GM19397 (cell line): ENCODE measurements at regions not wholly inside any gene's neighbourhood (a gene's known extent, or its start where the extent isn't known, plus 50 kb on each side); places are given as distances from the start of the nearest gene placed in this dataset.
"Not testable (repeated sequence)": the region's sequence is repeated elsewhere in the genome, so short reads cannot be mapped to it uniquely, and the experiment has no call there.

Source experiments
- ATAC-seq: cut with Tn5 transposase; IDR thresholded peaks from one replicate; pipeline ENCODE4 v1.9.1; 2021; ENCODE audit warnings: mild to moderate bottlenecking, moderate library complexity; ENCODE audit not compliant: unreplicated experiment

DNA sequence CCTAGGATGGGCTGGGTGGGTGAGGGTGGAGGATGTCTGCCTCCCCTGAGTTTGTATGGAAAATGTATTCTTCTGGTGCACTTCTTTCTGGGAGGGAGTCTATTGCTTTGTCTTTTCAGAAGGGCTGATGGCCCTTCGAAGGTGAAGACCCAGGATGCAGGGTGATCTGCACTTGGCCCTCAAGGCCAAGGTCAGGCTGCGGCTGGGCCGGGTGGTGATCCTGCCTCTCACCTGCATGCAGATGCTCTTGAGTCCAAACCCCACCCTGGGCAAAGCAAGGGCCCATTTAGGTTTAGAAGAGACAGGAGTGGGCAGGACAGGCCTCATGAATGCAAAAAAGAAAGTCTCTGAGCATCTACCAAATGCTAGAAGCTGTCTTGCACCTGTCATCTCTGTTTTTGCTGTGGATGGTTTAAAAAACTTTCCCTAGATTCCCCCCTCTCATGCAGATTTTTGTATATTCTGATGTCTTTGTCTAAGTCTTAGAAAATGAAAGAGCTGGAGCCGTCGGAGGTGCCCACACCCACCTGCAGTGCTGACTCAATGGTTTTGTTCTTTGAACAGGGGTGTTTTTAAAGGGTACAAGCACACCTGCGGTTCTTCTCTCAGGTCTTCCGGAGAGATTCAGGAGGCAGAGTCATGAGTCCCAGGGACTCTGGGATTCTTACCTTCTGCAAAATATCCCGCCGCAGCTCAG lies 186.4 kb downstream of the ADRA2C start:
- not testable (repeated sequence) for ATAC-seq

- ATAC-seq: not testable (repeated sequence)
These were observed 186.9 kb downstream of the ADRA2C start for GRCh38 chr4:3953140-3953489.

DNA sequence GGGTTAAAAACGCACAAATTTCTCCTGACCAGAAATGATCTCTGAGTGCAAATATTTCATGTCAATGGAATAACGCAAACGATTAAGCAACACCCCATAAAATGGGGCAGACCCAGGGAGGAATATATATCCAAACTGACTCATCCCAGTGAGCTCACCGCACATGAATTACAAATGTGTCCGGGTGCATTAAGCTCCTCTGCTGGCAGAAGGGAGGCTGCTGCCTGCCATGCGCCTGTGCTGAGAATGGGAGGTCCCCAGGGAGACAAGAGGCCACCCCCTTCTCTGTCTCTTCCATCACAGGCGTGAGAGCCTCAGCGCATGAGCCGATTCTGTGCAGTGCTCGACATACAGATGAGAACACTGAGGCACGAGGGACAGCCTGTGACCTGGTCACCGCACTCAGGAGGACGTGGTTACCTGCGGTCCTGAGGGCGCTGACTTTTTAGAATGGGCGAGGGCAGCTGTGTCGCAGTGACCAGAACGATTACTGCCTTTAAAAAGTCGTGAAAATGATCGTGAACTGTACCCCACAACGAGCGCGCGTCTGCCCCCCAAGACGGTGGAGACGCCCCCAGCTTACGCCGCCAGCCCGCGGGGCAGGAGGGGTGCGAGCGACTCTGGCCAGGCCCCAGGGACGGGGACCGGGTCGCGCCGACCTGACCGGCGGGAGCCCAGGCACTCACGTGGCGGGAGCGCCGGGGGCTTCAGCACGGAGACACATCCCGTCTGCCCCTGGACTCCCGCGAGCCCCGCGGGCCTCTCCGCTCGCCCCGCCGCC lies 188.5 kb downstream of the ADRA2C start:
- peak; percentile 19 for ATAC-seq

DNA sequence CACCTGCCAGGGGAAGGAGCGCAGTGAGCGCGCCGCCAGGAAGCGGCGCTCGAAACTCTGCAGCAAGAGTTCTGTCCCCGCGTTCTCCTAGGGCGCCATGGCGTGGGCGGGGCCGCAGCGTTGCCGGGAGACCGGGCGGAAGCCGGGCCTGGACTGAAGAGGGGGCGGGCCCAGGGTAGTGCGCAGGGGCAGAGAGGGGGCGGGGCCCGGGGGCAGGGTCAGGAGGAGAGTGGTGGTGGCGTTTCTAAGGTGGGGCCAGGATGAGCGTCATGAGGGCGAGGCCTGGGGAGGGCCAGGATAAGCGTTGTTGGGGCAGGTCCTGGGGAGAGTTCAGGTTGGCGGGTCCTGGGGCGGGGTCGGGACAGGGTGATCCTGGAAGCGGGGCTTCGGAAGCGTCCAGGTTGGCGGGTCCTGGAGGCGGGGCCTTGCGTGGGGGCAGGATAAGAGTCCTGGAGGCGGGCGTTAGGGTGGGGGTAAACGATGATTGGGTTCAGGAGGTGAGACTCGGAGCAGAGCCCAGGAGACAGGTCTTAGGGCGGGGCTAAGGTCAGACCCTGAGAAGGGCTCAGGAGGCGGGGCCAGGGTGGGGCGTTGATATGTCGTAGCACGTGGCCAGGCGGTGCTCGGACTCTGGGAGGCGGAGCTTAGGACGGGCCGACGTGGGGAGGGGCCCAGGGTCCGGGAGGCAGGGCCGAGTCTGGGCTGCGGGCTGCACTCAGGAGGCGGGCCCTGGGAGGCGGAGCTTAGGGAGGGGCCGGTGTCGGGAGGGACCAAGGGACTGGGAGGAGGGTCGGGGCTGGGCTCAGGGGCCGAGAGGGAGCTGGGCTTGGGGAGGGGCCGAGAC lies 189.4 kb downstream of the ADRA2C start:
- peak; percentile 95 for ATAC-seq

- not testable (repeated sequence) for ATAC-seq
These were observed 190.1 kb downstream of the ADRA2C start for GRCh38 chr4:3956165-3956867.

GRCh38 chr4:3961091-3961672 lies 195.0 kb downstream of the ADRA2C start:
- ATAC-seq: not testable (repeated sequence)

- ATAC-seq: not testable (repeated sequence)
These were observed 198.5 kb downstream of the ADRA2C start for GRCh38 chr4:3964572-3965278.

DNA sequence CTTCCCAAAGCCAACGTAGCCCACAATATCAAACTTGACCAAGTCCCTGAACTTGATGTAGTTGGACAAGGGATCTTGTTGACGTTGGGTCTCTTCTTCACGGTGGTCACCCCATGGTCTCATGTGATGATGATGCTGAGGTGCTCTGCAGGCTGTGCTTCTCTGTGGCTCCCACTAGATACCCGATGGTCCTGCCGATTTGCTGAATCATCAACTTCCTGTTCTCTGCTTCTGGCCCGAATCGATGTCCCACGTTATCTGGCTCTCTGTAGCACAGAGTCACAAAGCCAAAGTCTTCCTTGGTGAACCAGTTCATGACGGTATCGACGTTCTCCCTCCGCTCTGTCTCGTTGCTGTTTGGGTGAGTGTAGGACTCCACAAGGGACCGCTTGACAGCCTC lies 201.0 kb downstream of the ADRA2C start:
- ATAC-seq: not testable (repeated sequence)

GRCh38 chr4:3972626-3973025 lies 206.4 kb downstream of the ADRA2C start:
- not testable (repeated sequence) for ATAC-seq

- ATAC-seq: not testable (repeated sequence)
These were observed 207.5 kb downstream of the ADRA2C start for GRCh38 chr4:3973581-3974200.

- not testable (repeated sequence) for ATAC-seq
These were observed 217.4 kb downstream of the ADRA2C start for GRCh38 chr4:3983518-3984125.

DNA sequence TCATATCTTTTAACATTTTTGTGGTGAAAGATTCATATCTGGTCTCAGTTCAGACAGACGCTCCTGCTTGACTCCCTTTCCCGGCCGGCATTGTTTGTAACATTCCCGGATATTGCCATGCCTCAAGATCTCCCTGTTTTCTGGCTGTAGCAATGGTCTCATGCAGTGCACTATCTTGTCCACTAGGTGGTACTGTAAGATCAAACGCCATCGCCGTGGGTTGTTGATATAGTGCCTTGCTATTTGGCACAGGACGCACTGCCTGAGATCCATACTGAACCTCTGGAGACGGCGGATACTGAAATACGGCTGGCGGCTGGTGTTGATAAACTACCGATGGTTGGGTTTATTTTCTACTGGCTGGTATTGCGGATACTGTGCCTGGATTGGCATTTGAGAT lies 218.6 kb downstream of the ADRA2C start:
- ATAC-seq: not testable (repeated sequence)

DNA sequence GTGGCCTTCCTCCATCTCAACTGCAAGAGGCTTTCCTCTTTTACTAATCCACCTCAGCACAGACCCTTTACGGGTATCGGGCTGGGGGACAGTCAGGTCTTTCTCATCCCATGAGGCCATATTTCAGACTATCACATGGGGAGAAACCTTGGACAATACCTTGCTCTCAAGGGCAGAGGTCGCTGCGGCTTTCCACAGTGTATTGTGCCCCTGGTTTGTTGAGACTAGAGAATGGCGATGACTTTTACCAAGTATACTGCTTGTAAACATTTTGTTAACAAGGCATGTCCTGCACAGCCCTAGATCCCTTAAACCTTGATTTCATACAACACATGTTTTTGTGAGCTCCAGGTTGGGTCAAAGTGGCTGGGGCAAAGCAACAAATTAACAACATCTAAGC lies 220.2 kb downstream of the ADRA2C start:
- ATAC-seq: not testable (repeated sequence)

DNA sequence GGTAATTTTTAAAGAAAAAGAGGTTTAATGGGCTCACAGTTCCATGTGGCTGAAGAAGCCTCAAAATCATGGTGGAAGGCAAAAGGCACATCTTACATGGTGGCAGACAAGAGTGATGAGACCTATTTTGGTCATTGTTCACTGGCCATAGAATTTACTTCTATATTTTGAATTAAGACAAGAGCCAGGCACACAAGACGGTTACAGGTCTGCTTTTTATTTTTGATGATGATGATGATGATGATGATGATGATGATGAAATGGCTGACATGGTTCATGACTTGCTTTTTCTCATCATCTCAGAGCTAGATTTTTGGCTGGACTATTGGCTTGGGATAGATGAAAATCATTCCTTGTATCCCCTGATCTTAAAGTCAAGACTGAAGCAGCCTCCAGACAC lies 229.3 kb downstream of the OTOP1 start:
- ATAC-seq: not testable (repeated sequence)

DNA sequence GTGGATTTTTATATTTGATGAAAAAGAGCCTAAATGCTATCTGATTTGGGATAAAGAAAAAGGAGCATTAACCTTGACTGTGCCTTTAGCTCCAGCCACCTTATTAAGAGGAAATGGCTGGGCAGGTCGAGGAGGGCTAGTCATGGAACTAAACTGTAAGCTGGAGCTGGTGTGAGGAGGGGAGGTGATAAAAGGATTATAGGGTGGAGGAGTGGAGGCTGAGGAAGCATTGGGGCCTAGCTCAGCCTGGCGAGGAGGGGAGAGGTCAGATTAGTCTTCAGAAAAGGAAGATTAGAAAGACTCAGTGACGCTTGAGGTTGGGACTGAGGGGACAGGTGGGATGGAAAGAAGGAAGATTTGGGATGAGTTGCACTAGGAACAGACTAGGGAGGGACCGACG lies 222.7 kb downstream of the OTOP1 start:
- ATAC-seq: not testable (repeated sequence)

GRCh38 chr4:4004702-4005101 lies 222.0 kb downstream of the OTOP1 start:
- ATAC-seq: not testable (repeated sequence)

- not testable (repeated sequence) for ATAC-seq
These were observed 220.4 kb downstream of the OTOP1 start for GRCh38 chr4:4006356-4006755.

GRCh38 chr4:4019071-4019470 lies 207.7 kb downstream of the OTOP1 start:
- ATAC-seq: not testable (repeated sequence)

DNA sequence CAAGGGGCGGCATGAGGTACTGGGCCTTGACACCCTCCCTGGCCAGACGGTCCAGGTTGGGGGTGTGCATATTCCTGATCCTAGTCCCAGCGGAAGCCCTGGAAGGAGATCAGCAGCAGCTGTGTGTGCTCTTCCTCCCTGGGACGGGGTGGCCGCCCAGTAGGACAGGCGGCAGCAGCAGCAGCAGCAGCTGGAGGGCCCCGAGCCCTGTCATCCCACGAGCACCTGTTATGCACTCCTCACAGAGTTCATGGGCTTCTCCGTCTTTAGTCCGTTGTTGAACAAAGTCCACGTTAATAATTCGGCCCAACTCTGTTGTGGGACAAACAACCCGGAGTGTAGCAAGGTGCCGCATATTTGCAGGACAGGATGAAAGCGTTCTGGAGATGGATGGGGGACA lies 205.6 kb downstream of the OTOP1 start:
- not testable (repeated sequence) for ATAC-seq
